Loucy (cell line): ENCODE measurements at regions not wholly inside any gene's neighbourhood (a gene's known extent, or its start where the extent isn't known, plus 50 kb on each side); places are given as distances from the start of the nearest gene placed in this dataset.

Source experiments
- H2AFZ ChIP-seq: fragments of 200-600 bp; sonication (generic); 2 replicates; pipeline ENCODE4 v1.6.0; 2016; ENCODE audit warnings: antibody characterized with exemption, mild to moderate bottlenecking, low read length, moderate library complexity
- H3F3A ChIP-seq: fragments of 200-600 bp; 2 replicates; pipeline ENCODE4 v1.6.0; 2016; ENCODE audit warnings: antibody characterized with exemption, low read depth, mild to moderate bottlenecking
- H3K27me3 ChIP-seq: fragments of 200-600 bp; sonication (generic); 2 replicates; pipeline ENCODE4 v1.6.1; 2014; ENCODE audit warnings: low read length, mild to moderate bottlenecking; ENCODE audit not compliant: insufficient read depth, poor library complexity, severe bottlenecking
- H3K36me3 ChIP-seq: fragments of 200-600 bp; sonication (generic); 2 replicates; pipeline ENCODE4 v1.6.1; 2016; ENCODE audit warnings: low read length; ENCODE audit not compliant: insufficient read depth
- H3K4me1 ChIP-seq: fragments of 200-600 bp; sonication (generic); 2 replicates; pipeline ENCODE4 v1.5.1; 2014; ENCODE audit warnings: low read length, mild to moderate bottlenecking; ENCODE audit not compliant: insufficient read depth, poor library complexity, severe bottlenecking
- H3K4me2 ChIP-seq: fragments of 200-600 bp; sonication (generic); 2 replicates; pipeline ENCODE4 v1.6.0; 2014; ENCODE audit warnings: antibody characterized with exemption, low read length, low read depth, mild to moderate bottlenecking; ENCODE audit not compliant: poor library complexity, severe bottlenecking
- H3K4me3 ChIP-seq: fragments of 200-600 bp; sonication (generic); 2 replicates; pipeline ENCODE4 v1.5.1; 2014; ENCODE audit warnings: low read length, mild to moderate bottlenecking, mixed read lengths; ENCODE audit not compliant: poor library complexity, severe bottlenecking
- H3K79me2 ChIP-seq: fragments of 200-600 bp; sonication (generic); 2 replicates; pipeline ENCODE4 v1.6.1; 2014; ENCODE audit warnings: low read length; ENCODE audit not compliant: insufficient read depth
- H3K9ac ChIP-seq: fragments of 200-600 bp; sonication (generic); 2 replicates; pipeline ENCODE4 v1.6.0; 2014; ENCODE audit warnings: mild to moderate bottlenecking, low read depth, low read length, moderate library complexity; ENCODE audit not compliant: poor library complexity, severe bottlenecking
- H3K9me2 ChIP-seq: fragments of 200-600 bp; sonication (generic); replicated peaks from 2 replicates; pipeline ENCODE4 v1.6.1; 2016; ENCODE audit warnings: low read depth, low read length, mixed read lengths
- H3K9me3 ChIP-seq: fragments of 200-600 bp; sonication (generic); 2 replicates; pipeline ENCODE4 v1.6.1; 2014; ENCODE audit warnings: mild to moderate bottlenecking, antibody characterized with exemption, low read length, low read depth; ENCODE audit not compliant: insufficient read depth
- H4K20me1 ChIP-seq: fragments of 200-600 bp; sonication (generic); 2 replicates; pipeline ENCODE4 v1.6.0; 2014; ENCODE audit warnings: antibody characterized with exemption, low read length, mild to moderate bottlenecking; ENCODE audit not compliant: insufficient read depth, poor library complexity, severe bottlenecking
- EZH2phosphoT487 ChIP-seq: fragments of 200-600 bp; IDR thresholded peaks from 2 replicates; pipeline ENCODE4 v1.6.1; 2018; ENCODE audit warnings: antibody characterized with exemption, mild to moderate bottlenecking, moderate library complexity, borderline replicate concordance
- TF ChIP-seq, protein P1 (sequence below): fragments of 200-600 bp; sonication (generic); conservative IDR thresholded peaks from 2 replicates; pipeline ENCODE4 v1.5.1; 2014; ENCODE audit warnings: mild to moderate bottlenecking, antibody characterized with exemption, low read length

GRCh38 chr6:142642651-142643050 lies 302.3 kb downstream of the HIVEP2 start:
- no peaks in the 10 kb centered on the region for H3K27me3 ChIP-seq
- no peaks in the 10 kb centered on the region for H3K79me2 ChIP-seq
- H3K9me3 ChIP-seq: no peaks in the 10 kb centered on the region

DNA sequence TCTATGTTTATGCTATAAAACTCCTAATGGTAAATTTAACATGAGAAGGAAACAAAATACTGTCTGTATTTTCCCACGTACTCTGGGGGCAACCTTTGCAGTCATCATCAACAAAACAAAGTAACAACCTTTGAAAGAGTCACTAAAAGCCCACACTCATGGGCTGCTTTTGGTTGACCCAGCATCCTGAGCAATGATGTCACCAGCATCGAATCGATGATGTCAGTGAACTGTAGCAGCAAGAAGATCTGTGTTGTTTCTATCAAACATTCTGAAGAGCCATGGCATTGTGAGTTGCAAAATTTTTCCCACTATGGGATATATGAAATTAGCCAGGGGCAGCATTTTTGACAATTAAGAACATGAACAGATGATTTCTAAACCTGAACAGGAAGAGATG lies 300.1 kb downstream of the HIVEP2 start:
- no peaks in the 10 kb centered on the region for H4K20me1 ChIP-seq
- no peak overlapping the region for H3K4me3 ChIP-seq
- H3K27me3 ChIP-seq: no peaks in the 10 kb centered on the region
- no peak overlapping the region for H3K9ac ChIP-seq
- no peaks in the 10 kb centered on the region for H3K4me1 ChIP-seq
- H3K36me3 ChIP-seq: no peaks in the 10 kb centered on the region
- H3K9me2 ChIP-seq: no peaks in the 10 kb centered on the region
- no peak overlapping the region for H2AFZ ChIP-seq
- no peaks in the 10 kb centered on the region for H3K79me2 ChIP-seq
- no peaks in the 10 kb centered on the region for H3K9me3 ChIP-seq
- no peak for TF ChIP-seq EZH2phosphoT487
- TF ChIP-seq, protein P1, sequence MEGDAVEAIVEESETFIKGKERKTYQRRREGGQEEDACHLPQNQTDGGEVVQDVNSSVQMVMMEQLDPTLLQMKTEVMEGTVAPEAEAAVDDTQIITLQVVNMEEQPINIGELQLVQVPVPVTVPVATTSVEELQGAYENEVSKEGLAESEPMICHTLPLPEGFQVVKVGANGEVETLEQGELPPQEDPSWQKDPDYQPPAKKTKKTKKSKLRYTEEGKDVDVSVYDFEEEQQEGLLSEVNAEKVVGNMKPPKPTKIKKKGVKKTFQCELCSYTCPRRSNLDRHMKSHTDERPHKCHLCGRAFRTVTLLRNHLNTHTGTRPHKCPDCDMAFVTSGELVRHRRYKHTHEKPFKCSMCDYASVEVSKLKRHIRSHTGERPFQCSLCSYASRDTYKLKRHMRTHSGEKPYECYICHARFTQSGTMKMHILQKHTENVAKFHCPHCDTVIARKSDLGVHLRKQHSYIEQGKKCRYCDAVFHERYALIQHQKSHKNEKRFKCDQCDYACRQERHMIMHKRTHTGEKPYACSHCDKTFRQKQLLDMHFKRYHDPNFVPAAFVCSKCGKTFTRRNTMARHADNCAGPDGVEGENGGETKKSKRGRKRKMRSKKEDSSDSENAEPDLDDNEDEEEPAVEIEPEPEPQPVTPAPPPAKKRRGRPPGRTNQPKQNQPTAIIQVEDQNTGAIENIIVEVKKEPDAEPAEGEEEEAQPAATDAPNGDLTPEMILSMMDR: no peak
- no peak overlapping the region for H3K4me2 ChIP-seq
- no peaks in the 10 kb centered on the region for H3F3A ChIP-seq

More at GRCh38 chr6:142642651-142643050, 302.3 kb downstream of the HIVEP2 start:
- no peak overlapping the region for H2AFZ ChIP-seq
- no peaks in the 10 kb centered on the region for H3K9me2 ChIP-seq
- TF ChIP-seq, protein P1: no peak
- TF ChIP-seq EZH2phosphoT487: no peak
- no peak overlapping the region for H3K4me3 ChIP-seq
- H3K9ac ChIP-seq: no peak overlapping the region
- H4K20me1 ChIP-seq: no peaks in the 10 kb centered on the region
- no peaks in the 10 kb centered on the region for H3K36me3 ChIP-seq
- H3K4me2 ChIP-seq: no peak overlapping the region
- H3F3A ChIP-seq: no peaks in the 10 kb centered on the region
- no peaks in the 10 kb centered on the region for H3K4me1 ChIP-seq

GRCh38 chr6:142645663-142646062 lies 299.3 kb downstream of the HIVEP2 start:
- Histone ChIP-seq H3K27me3 (no peaks in the 10 kb centered on the region), H2AFZ (no peak overlapping the region), H3K4me1 (no peaks in the 10 kb centered on the region), H3K36me3 (no peaks in the 10 kb centered on the region), H3K9me2 (no peaks in the 10 kb centered on the region), H3K79me2 (no peaks in the 10 kb centered on the region), H3K4me3 (no peak overlapping the region), H4K20me1 (no peaks in the 10 kb centered on the region), H3F3A (no peaks in the 10 kb centered on the region), H3K9me3 (no peaks in the 10 kb centered on the region), H3K9ac (no peak overlapping the region), H3K4me2 (no peak overlapping the region)
- TF ChIP-seq, protein P1: no peak
- no peak for TF ChIP-seq EZH2phosphoT487
